GM12864 (cell line): ENCODE measurements at regions not wholly inside any gene's neighbourhood (a gene's known extent, or its start where the extent isn't known, plus 50 kb on each side); places are given as distances from the start of the nearest gene placed in this dataset.

Source experiments
- DNase-seq: peaks from one replicate; pipeline ENCODE4 v3.0.0-alpha.2; 2011; ENCODE audit warnings: low read depth
- H3K4me3 ChIP-seq: 2 replicates; pipeline ENCODE4 v1.5.1; 2011; ENCODE audit warnings: mild to moderate bottlenecking, low read depth, low read length, control low read depth
- TF ChIP-seq, protein P1 (sequence below): IDR thresholded peaks from 2 replicates; pipeline ENCODE4 v1.5.1; 2011; ENCODE audit warnings: low read depth, mild to moderate bottlenecking, moderate library complexity, low read length, control low read depth, inconsistent platforms; ENCODE audit errors: missing control alignments

DNA sequence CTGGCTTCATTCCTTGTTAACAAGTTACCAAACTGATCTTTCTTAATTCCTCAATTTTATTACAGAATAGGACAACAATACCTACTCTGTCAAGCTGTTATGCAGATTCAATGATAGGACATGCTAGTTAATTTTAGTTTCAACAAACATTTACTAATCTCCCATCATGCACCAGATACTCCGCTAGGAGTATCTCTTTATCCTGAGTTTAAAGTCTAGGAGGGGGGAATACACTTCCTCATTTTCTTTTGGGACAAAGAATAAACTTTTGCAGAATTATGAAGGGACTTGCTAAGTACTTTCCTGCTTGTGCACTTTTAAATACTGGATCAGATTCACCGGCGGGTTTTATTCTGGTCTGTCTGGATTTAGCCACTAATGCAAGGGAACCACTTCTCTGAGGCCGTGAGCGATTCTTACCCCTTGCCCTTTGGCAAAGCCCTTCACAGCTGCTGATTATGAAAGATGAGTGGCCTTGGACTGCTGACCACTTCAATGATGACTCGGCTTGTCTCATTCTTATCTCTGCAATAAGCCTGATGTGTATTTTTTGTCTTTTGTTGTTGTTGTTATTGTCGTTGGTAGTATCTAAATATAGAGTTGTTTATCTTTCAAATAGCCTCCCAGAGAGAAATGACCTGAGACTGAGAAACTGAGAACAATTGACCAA is 73.9 kb downstream of the RMI1 start:
- DNase-seq: no peak
- H3K4me3 ChIP-seq: no peak overlapping the region
- TF ChIP-seq, protein P1, sequence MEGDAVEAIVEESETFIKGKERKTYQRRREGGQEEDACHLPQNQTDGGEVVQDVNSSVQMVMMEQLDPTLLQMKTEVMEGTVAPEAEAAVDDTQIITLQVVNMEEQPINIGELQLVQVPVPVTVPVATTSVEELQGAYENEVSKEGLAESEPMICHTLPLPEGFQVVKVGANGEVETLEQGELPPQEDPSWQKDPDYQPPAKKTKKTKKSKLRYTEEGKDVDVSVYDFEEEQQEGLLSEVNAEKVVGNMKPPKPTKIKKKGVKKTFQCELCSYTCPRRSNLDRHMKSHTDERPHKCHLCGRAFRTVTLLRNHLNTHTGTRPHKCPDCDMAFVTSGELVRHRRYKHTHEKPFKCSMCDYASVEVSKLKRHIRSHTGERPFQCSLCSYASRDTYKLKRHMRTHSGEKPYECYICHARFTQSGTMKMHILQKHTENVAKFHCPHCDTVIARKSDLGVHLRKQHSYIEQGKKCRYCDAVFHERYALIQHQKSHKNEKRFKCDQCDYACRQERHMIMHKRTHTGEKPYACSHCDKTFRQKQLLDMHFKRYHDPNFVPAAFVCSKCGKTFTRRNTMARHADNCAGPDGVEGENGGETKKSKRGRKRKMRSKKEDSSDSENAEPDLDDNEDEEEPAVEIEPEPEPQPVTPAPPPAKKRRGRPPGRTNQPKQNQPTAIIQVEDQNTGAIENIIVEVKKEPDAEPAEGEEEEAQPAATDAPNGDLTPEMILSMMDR: no peak

DNA sequence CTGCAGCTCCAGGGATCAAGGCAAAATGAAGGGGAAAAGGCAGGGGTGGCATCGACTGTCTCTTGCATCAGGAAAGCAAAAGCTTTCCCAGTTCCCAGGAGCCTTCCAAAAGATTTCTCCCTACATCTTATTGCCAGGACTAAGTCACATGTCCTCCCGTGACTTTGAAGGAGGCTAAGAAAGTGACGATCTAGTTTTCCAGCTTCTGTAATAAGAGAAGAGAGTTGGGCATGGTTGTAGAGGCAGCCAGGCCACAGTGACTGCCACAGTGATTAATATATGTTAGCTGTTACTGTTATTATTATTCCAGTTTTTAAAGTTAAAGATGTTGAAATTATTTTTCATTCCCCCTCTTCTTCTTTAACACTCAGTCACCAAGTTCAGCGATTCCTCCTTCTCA is 77.1 kb downstream of the RMI1 start:
- H3K4me3 ChIP-seq: no peak overlapping the region
- no peak for DNase-seq
- TF ChIP-seq, protein P1: no peak

DNA sequence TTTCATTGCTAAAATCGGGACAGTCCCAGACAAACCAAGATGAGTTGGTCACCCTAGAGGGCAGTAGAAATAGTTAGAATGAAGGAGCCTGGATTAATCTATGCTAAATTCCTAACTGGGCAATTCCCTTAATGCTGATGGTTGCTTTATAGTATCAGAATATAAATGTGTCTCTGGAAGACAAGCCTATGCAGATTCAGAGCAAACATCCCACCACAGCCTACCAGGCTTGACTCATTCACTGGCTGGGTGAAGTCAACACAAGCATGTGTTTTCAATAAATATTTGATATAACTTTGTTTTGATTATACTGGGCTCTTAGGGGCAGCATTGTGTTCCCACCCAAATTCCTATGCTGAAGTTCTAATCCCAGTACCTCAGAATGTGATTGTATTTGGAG is 79.3 kb downstream of the RMI1 start:
- TF ChIP-seq, protein P1: no peak
- H3K4me3 ChIP-seq: no peak overlapping the region
- DNase-seq: no peak

DNA sequence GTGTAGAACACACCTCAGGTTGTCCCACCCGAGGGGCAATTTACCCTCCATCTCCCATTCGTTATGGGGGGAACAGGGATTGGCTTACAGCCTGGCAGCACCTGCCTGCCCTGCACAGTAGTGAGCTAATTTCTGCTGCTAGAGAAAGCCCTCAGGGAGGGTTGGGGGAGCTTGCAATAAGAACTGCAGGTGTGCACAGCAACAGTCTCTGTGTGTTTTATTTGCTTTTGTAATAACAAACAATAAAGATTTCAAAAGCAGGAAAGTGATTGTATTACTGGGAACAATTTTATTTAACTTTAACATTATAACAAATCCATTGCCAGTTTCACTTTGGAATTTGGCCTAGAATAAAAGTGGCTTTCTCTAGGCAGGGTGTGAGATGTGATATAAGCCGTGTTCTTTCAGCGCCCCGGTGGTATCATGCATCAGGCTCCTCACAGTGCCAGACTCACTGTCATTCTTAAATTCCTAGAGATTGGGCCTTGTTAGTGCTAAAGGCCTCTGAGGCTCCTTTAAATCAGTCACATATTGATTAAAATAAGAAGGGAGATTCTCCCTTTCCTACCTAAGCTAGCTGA is 81.1 kb downstream of the RMI1 start:
- no peak overlapping the region for H3K4me3 ChIP-seq
- no peak for DNase-seq
- TF ChIP-seq, protein P1: no peak

DNA sequence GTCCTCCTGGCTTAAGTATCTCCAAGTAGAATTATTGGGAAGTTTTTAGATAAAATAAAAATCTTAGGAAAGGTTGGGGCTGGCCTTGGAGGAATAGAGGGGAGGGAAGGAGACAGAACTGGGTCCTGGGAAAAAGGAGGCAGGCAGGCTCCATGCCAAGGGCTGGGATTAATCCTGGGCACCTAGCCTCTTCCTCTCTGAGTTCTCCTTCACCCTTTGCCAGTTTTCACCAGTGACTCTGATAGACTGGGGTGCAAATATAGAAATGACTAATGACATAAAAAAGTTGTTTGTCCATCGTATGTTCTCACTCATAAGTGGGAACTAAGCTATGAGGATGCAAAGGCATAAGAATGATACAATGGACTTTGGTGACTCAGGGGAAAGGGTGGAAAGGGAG is 81.9 kb downstream of the RMI1 start:
- TF ChIP-seq, protein P1: no peak
- no peak overlapping the region for H3K4me3 ChIP-seq
- DNase-seq: no peak

DNA sequence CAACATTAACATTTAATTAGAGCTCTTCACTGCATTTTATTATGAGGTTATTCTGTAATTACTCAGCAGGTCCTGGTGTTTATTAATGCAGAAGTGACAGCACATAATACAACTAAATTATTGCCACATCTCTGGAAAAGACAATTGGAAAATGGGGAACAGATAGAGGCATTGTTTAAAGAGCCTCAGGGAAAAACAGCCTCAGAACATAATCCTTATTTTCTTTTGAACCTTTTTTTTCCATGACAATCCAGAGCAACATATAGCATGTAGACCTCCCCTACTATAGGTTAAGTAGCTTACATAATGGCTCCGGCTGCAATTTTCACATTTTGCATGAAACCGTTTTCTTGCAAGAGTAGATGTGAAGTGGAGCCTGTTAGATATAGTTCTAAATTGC is 87.2 kb downstream of the RMI1 start:
- DNase-seq: no peak
- TF ChIP-seq, protein P1: no peak
- H3K4me3 ChIP-seq: no peak overlapping the region

DNA sequence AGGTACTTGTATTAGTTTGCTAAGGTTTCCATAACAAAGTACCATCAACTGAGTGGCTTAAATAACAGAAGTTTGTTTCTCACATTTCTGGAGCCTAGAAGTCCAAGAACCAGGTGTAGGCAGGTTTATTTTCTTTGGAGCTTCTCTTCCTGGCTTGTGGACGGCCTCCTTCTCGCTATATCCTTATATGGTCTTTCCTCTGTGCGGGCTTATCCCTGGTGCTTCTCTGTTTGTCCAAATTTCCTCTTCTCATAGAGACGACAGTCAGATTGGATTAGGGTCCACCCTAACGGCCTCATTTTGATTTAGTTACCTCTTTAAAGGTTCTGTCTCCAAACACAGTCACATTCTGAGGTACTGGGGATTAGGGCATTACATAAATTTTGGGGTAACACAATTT is 88.3 kb downstream of the RMI1 start:
- DNase-seq: no peak
- H3K4me3 ChIP-seq: no peak overlapping the region
- TF ChIP-seq, protein P1: no peak
